GM18511 (cell line): ENCODE measurements at regions not wholly inside any gene's neighbourhood (a gene's known extent, or its start where the extent isn't known, plus 50 kb on each side); places are given as distances from the start of the nearest gene placed in this dataset.

ENCODE experiments used
- ATAC-seq: cut with Tn5 transposase; IDR thresholded peaks from one replicate; pipeline ENCODE4 v1.9.1; 2021; ENCODE audit warnings: mild to moderate bottlenecking, moderate library complexity; ENCODE audit not compliant: unreplicated experiment

GRCh38 chr6:142676647-142677192 is 268.3 kb downstream of the HIVEP2 start:
- ATAC-seq, result no peak

- ATAC-seq, result no peak
Observed at GRCh38 chr6:142679907-142680700, 264.9 kb downstream of the HIVEP2 start.

- no peak for ATAC-seq
Observed at GRCh38 chr6:142681099-142681498, 263.9 kb downstream of the HIVEP2 start.

GRCh38 chr6:142682985-142683384 is 262.0 kb downstream of the HIVEP2 start:
- ATAC-seq, result no peak

- no peak for ATAC-seq
Observed at GRCh38 chr6:142683714-142684141, 261.2 kb downstream of the HIVEP2 start.

- ATAC-seq, result no peak
Observed at GRCh38 chr6:142684371-142684770, 260.6 kb downstream of the HIVEP2 start.

- no peak for ATAC-seq
Observed at GRCh38 chr6:142685852-142686506, 259.0 kb downstream of the HIVEP2 start.

- no peak for ATAC-seq
Observed at GRCh38 chr6:142686507-142686887, 258.5 kb downstream of the HIVEP2 start.

GRCh38 chr6:142692942-142693341 is 252.0 kb downstream of the HIVEP2 start:
- peak; percentile 85 for ATAC-seq

GRCh38 chr6:142693441-142693840 is 251.5 kb downstream of the HIVEP2 start:
- ATAC-seq, result no peak

GRCh38 chr6:142694054-142694453 is 250.9 kb downstream of the HIVEP2 start:
- no peak for ATAC-seq

- no peak for ATAC-seq
Observed at GRCh38 chr6:142695016-142695415, 250.0 kb downstream of the HIVEP2 start.

GRCh38 chr6:142696123-142697000 is 248.6 kb downstream of the HIVEP2 start:
- ATAC-seq, result no peak

GRCh38 chr6:142697001-142697335 is 248.0 kb downstream of the HIVEP2 start:
- no peak for ATAC-seq

- no peak for ATAC-seq
Observed at GRCh38 chr6:142697922-142698321, 247.1 kb downstream of the HIVEP2 start.

GRCh38 chr6:142698751-142699150 is 246.2 kb downstream of the HIVEP2 start:
- no peak for ATAC-seq

GRCh38 chr6:142699391-142699790 is 245.6 kb downstream of the HIVEP2 start:
- ATAC-seq, result no peak

GRCh38 chr6:142700032-142700431 is 244.9 kb downstream of the HIVEP2 start:
- ATAC-seq, result peak; percentile 67

- no peak for ATAC-seq
Observed at GRCh38 chr6:142700671-142701312, 244.2 kb downstream of the HIVEP2 start.
